DND-41 (cell line): ENCODE measurements at regions not wholly inside any gene's neighbourhood (a gene's known extent, or its start where the extent isn't known, plus 50 kb on each side); places are given as distances from the start of the nearest gene placed in this dataset.

Experiments used
- EZH2 ChIP-seq: IDR thresholded peaks from 3 replicates; pipeline ENCODE4 v1.6.1; 2012; ENCODE audit warnings: borderline replicate concordance, low read depth, mild to moderate bottlenecking, moderate library complexity, low read length, inconsistent platforms; ENCODE audit not compliant: severe bottlenecking
- TF ChIP-seq, protein P1 (sequence below): IDR thresholded peaks from 2 replicates; pipeline ENCODE4 v1.5.1; 2012; ENCODE audit warnings: borderline replicate concordance, low read length, moderate library complexity, mild to moderate bottlenecking; ENCODE audit not compliant: poor library complexity, severe bottlenecking; ENCODE audit errors: extremely low read depth

DNA sequence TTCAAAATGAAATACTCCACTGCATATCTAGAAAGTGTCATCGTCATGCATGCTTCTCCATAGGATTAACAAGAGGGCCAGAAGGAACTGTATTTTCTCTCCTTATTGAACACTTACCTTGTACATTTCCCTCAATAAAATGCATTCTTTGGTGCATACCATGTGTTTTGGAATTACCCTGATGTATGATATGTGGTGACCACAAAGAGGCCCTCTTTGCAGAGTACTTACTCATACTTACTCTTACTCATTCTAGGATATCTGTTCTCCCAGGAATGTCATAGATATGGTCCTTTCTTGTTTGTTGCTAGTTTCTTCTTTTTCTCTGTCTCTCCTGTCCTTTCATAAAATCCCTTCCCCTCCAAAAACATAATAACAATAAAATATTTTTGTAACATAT lies 1087.1 kb upstream of the POT1 start:
- TF ChIP-seq, protein P1, sequence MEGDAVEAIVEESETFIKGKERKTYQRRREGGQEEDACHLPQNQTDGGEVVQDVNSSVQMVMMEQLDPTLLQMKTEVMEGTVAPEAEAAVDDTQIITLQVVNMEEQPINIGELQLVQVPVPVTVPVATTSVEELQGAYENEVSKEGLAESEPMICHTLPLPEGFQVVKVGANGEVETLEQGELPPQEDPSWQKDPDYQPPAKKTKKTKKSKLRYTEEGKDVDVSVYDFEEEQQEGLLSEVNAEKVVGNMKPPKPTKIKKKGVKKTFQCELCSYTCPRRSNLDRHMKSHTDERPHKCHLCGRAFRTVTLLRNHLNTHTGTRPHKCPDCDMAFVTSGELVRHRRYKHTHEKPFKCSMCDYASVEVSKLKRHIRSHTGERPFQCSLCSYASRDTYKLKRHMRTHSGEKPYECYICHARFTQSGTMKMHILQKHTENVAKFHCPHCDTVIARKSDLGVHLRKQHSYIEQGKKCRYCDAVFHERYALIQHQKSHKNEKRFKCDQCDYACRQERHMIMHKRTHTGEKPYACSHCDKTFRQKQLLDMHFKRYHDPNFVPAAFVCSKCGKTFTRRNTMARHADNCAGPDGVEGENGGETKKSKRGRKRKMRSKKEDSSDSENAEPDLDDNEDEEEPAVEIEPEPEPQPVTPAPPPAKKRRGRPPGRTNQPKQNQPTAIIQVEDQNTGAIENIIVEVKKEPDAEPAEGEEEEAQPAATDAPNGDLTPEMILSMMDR = no peak
- no peak for TF ChIP-seq EZH2
